Brain microvascular endothelial cell (primary cell): ENCODE measurements at regions not wholly inside any gene's neighbourhood (a gene's known extent, or its start where the extent isn't known, plus 50 kb on each side); places are given as distances from the start of the nearest gene placed in this dataset.
A peak's percentile ranks its signal among the peaks of the same experiment; 100 is the strongest.

Experiments
- DNase-seq: peaks from one replicate; pipeline ENCODE4 v3.0.0-alpha.2; 2020
- H3K27ac ChIP-seq: fragments of 250-450 bp; sonication (Bioruptor Pico); 2 replicates; pipeline ENCODE4 v1.5.1; 2020; ENCODE audit warnings: mild to moderate bottlenecking, moderate library complexity
- H3K27me3 ChIP-seq: fragments of 250-450 bp; sonication (Bioruptor Pico); replicated peaks from 2 replicates; pipeline ENCODE4 v1.5.1; 2020; ENCODE audit warnings: mild to moderate bottlenecking
- H3K36me3 ChIP-seq: fragments of 250-450 bp; sonication (Bioruptor Pico); replicated peaks from 2 replicates; pipeline ENCODE4 v1.5.1; 2020; ENCODE audit warnings: mild to moderate bottlenecking
- H3K4me3 ChIP-seq: 2 replicates; pipeline ENCODE4 v1.5.1; 2011; ENCODE audit warnings: low read depth, mild to moderate bottlenecking, control low read depth, low read length, moderate library complexity
- CTCF ChIP-seq: IDR thresholded peaks from 2 replicates; pipeline ENCODE4 v1.5.1; 2011; ENCODE audit warnings: low read depth, mild to moderate bottlenecking, moderate library complexity, low read length, control low read depth, inconsistent platforms; ENCODE audit errors: missing control alignments
- in situ Hi-C: cut with HindIII; loops from 2 replicates; pipeline ENCODE4 v1.10.0; 2017; ENCODE audit warnings: low sequenced_read_pairs, low pct_ligation_motif_present

DNA sequence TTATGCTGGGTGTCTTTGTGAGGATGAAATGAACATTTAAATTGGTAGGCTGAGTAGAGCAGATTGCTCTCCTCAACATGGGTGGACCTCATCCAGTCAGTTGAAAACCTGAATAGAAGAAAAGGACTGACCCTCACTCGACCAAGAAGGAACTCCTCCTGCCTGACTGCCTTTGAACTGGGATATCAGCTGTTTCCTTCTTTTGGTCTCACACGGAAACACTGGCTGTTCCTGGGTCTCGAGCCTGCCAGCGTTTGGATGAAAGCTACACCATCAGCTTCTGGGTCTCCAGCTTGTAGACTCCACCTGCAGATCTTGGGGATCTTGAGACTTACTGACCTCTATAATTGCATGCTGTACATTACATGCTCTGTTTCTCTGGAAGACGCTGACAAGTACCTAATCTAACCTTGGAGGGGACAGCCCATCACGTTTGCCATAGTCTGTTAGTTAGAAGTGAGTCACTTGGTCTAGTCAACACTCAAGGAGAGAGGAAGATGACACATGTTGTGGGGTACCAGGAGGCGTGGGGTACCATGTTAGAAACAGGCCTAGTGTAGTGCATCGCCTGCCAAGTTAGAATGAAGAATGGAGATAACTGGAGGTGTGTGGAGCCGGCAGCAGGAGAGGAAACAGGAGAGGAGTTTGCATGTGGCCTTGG, 267.0 kb downstream of the MREG start:
- DNase-seq: no peak
- in situ Hi-C loops: no loop called here
- Histone ChIP-seq H3K4me3 (no peak overlapping the region), H3K27me3 (no peaks in the 10 kb centered on the region), H3K36me3 (no peaks in the 10 kb centered on the region), H3K27ac (no peak overlapping the region)
- no peak for TF ChIP-seq CTCF

- in situ Hi-C loops: no loop called here
- no peak overlapping the region for H3K4me3 ChIP-seq
These were observed 268.0 kb downstream of the MREG start for GRCh38 chr2:215745331-215745730.

DNA sequence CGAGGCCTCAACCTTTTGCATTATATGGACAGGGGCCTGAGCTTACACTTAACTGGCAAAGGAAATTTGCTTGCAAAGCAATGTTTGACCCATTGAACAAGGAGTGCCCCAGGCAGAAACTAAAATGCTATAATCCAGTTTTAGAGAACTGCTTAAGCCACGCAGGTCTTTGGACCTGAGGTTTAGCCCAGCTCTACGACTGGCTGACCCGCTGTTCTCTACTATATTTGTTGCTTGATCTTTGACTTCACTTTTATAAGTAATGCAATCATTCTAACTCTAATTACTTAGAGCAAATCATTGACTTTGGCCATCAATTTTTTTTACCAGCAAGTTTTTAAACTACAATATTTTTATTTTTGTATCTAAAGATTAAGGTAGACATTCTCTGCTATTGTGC, 268.8 kb downstream of the MREG start:
- in situ Hi-C loops: no loop called here
- TF ChIP-seq CTCF: no peak
- H3K27ac ChIP-seq: no peak overlapping the region
- H3K4me3 ChIP-seq: no peak overlapping the region
- H3K36me3 ChIP-seq: no peaks in the 10 kb centered on the region
- no peak for DNase-seq
- H3K27me3 ChIP-seq: no peaks in the 10 kb centered on the region

More at GRCh38 chr2:215745331-215745730, 268.0 kb downstream of the MREG start:
- no peaks in the 10 kb centered on the region for H3K27me3 ChIP-seq
- no peak for DNase-seq
- H3K27ac ChIP-seq: no peak overlapping the region
- H3K36me3 ChIP-seq: no peaks in the 10 kb centered on the region
- TF ChIP-seq CTCF: no peak

DNA sequence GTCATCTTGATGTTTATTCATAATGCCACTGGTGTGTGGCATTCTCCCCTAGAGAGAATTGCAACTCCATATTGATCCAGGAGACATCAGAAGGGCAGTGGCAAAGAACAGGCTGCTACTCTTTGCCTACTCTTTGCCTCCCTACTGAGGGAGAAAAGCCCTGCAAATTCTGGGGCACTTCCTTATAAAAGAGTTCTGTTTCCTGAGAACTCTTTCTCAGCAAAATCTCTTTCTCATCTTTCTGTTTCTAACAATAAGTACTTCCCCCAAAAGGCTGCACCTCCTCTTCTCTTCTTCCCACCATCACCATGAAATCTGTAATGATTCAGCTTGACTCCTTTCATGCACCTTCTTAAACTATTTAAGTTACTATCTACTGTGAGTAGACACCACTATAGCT, 270.3 kb downstream of the MREG start:
- no peaks in the 10 kb centered on the region for H3K27me3 ChIP-seq
- H3K27ac ChIP-seq: no peak overlapping the region
- no peak overlapping the region for H3K4me3 ChIP-seq
- in situ Hi-C loops: no loop called here
- TF ChIP-seq CTCF: no peak
- H3K36me3 ChIP-seq: no peaks in the 10 kb centered on the region
- DNase-seq: no peak

DNA sequence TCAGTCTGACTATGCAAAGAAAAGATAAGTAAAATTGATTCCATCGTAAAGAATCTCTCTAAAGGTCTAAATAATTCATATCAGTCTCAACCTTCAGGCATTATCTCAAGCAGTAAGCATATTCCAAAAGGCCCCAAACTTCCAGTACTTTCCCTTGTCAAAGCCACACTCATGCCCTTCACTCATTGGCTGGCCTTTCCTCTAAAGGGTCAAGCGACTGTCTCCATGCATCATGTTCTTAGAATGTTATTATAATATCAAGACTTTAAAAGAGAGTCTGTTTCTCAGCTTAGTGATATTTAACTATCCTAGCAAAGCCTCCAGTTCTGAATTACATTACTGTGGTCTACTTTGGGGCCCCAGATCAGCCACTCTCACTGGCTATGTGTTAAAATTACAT, 271.3 kb downstream of the MREG start:
- in situ Hi-C loops: no loop called here
- no peaks in the 10 kb centered on the region for H3K36me3 ChIP-seq
- no peak for TF ChIP-seq CTCF

GRCh38 chr2:215740071-215740470, 273.3 kb downstream of the MREG start:
- Histone ChIP-seq H3K36me3 (no peaks in the 10 kb centered on the region), H3K4me3 (no peak overlapping the region), H3K27ac (peak overlapping the region; percentile 46), H3K27me3 (no peaks in the 10 kb centered on the region)
- DNase-seq: no peak
- no peak for TF ChIP-seq CTCF
- in situ Hi-C loops: no loop called here

More for the DNA sequence above, 271.3 kb downstream of the MREG start:
- Histone ChIP-seq H3K27me3 (no peaks in the 10 kb centered on the region), H3K27ac (no peak overlapping the region), H3K4me3 (no peak overlapping the region)
- no peak for DNase-seq
